A673 (cell line): ENCODE measurements at regions not wholly inside any gene's neighbourhood (a gene's known extent, or its start where the extent isn't known, plus 50 kb on each side); places are given as distances from the start of the nearest gene placed in this dataset.
"Not testable (repeated sequence)": the region's sequence is repeated elsewhere in the genome, so short reads cannot be mapped to it uniquely, and the experiment has no call there.

Experiments used
- CTCF ChIP-seq: fragments of 300-800, 200-600 bp; sonication (generic); conservative IDR thresholded peaks from 2 replicates; pipeline ENCODE4 v1.5.1; 2017; ENCODE audit warnings: low read depth, mild to moderate bottlenecking, antibody characterized with exemption, low read length, moderate library complexity, mixed read lengths
- EZH2 ChIP-seq: fragments of 200-600 bp; sonication (generic); IDR thresholded peaks from 2 replicates; pipeline ENCODE4 v1.6.1; 2017; ENCODE audit warnings: borderline replicate concordance, low read depth, mild to moderate bottlenecking, mixed read lengths, antibody characterized with exemption, low read length; ENCODE audit not compliant: poor library complexity, severe bottlenecking

- TF ChIP-seq CTCF, EZH2: not testable (repeated sequence)
Observed at GRCh38 chr9:34767087-34767486, 57.2 kb upstream of the CCL21 start.
